DND-41 (cell line): ENCODE measurements at regions not wholly inside any gene's neighbourhood (a gene's known extent, or its start where the extent isn't known, plus 50 kb on each side); places are given as distances from the start of the nearest gene placed in this dataset.

Source experiments
- ATAC-seq: fragments of 200-7000 bp; cut with Tn5 transposase; 3 replicates; pipeline ENCODE4 v1.9.1; 2021; ENCODE audit warnings: low read depth; ENCODE audit not compliant: insufficient read depth
- DNase-seq: peaks from one replicate; pipeline ENCODE4 v3.0.0-alpha.2; 2020
- H2AFZ ChIP-seq: 2 replicates; pipeline ENCODE4 v1.6.0; 2012; ENCODE audit warnings: low read depth, low read length
- H3K27ac ChIP-seq: 2 replicates; pipeline ENCODE4 v1.5.1; 2012; ENCODE audit warnings: low read length, inconsistent platforms
- H3K27me3 ChIP-seq: fragments of 200-600 bp; sonication (generic); 2 replicates; pipeline ENCODE4 v1.6.0; 2012; ENCODE audit warnings: low read length, mild to moderate bottlenecking, inconsistent platforms; ENCODE audit not compliant: insufficient read depth, poor library complexity
- H3K36me3 ChIP-seq: 2 replicates; pipeline ENCODE4 v1.5.1; 2012; ENCODE audit warnings: low read length, inconsistent platforms; ENCODE audit not compliant: insufficient read depth
- H3K4me1 ChIP-seq: 2 replicates; pipeline ENCODE4 v1.5.1; 2012; ENCODE audit warnings: mild to moderate bottlenecking, low read length; ENCODE audit not compliant: insufficient read depth
- H3K4me2 ChIP-seq: 2 replicates; pipeline ENCODE4 v1.6.0; 2012; ENCODE audit warnings: mild to moderate bottlenecking, moderate library complexity, low read length, inconsistent platforms; ENCODE audit not compliant: insufficient read depth
- H3K4me3 ChIP-seq, 2 experiments: fragments of 200-600 bp in 1 of 2; shearing (Covaris generic) in 1 of 2; 2 replicates each; pipeline ENCODE4 v1.5.1; 2012 to 2016; ENCODE audit warnings: inconsistent platforms in 2 of 2, low read length in 2 of 2, mild to moderate bottlenecking in 2 of 2, low read depth in 1 of 2, moderate library complexity in 1 of 2
- H3K79me2 ChIP-seq: 2 replicates; pipeline ENCODE4 v1.6.0; 2012; ENCODE audit warnings: low read length, inconsistent platforms; ENCODE audit not compliant: insufficient read depth
- H3K9ac ChIP-seq: 2 replicates; pipeline ENCODE4 v1.6.0; 2012; ENCODE audit warnings: low read depth, mild to moderate bottlenecking, inconsistent platforms, low read length, moderate library complexity
- H3K9me3 ChIP-seq: 2 replicates; pipeline ENCODE4 v1.5.1; 2012; ENCODE audit warnings: low read length, moderate library complexity, mild to moderate bottlenecking, inconsistent platforms; ENCODE audit not compliant: insufficient read depth, severe bottlenecking
- H4K20me1 ChIP-seq: 2 replicates; pipeline ENCODE4 v1.6.0; 2012; ENCODE audit warnings: low read length; ENCODE audit not compliant: insufficient read depth
- EZH2 ChIP-seq: IDR thresholded peaks from 3 replicates; pipeline ENCODE4 v1.6.1; 2012; ENCODE audit warnings: borderline replicate concordance, low read depth, mild to moderate bottlenecking, moderate library complexity, low read length, inconsistent platforms; ENCODE audit not compliant: severe bottlenecking
- TF ChIP-seq, protein P1 (sequence below): IDR thresholded peaks from 2 replicates; pipeline ENCODE4 v1.5.1; 2012; ENCODE audit warnings: borderline replicate concordance, low read length, moderate library complexity, mild to moderate bottlenecking; ENCODE audit not compliant: poor library complexity, severe bottlenecking; ENCODE audit errors: extremely low read depth

DNA sequence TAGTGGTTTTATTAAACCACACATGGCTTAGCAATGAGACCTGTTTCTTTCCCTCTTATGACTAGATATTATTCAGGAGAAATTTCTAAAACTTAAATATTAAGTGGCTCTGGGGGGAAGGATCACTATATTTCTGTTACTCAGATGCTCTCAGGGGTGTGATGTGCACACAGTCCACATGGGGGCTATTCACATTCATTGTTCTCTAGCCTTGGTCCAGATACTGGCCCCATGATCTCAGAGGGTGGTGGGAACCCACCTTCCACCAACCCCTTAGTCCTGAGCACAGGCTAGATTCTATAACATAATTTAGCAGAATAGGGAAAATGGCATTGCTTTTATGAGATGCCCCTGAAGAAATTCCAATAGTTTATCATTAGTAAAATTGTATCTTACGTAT lies 149.0 kb upstream of the ST8SIA2 start:
- no peak overlapping the region for H3K4me3 ChIP-seq
- no peaks in the 10 kb centered on the region for H3K9me3 ChIP-seq
- H3K27me3 ChIP-seq = peaks cover 6% of the 10 kb centered on the region
- H2AFZ ChIP-seq = no peak overlapping the region
- H4K20me1 ChIP-seq = no peaks in the 10 kb centered on the region
- H3K4me1 ChIP-seq = no peaks in the 10 kb centered on the region
- TF ChIP-seq, protein P1, sequence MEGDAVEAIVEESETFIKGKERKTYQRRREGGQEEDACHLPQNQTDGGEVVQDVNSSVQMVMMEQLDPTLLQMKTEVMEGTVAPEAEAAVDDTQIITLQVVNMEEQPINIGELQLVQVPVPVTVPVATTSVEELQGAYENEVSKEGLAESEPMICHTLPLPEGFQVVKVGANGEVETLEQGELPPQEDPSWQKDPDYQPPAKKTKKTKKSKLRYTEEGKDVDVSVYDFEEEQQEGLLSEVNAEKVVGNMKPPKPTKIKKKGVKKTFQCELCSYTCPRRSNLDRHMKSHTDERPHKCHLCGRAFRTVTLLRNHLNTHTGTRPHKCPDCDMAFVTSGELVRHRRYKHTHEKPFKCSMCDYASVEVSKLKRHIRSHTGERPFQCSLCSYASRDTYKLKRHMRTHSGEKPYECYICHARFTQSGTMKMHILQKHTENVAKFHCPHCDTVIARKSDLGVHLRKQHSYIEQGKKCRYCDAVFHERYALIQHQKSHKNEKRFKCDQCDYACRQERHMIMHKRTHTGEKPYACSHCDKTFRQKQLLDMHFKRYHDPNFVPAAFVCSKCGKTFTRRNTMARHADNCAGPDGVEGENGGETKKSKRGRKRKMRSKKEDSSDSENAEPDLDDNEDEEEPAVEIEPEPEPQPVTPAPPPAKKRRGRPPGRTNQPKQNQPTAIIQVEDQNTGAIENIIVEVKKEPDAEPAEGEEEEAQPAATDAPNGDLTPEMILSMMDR = no peak
- TF ChIP-seq EZH2 = no peak
- no peaks in the 10 kb centered on the region for H3K36me3 ChIP-seq
- H3K79me2 ChIP-seq = no peaks in the 10 kb centered on the region
- DNase-seq (no peak), ATAC-seq (no peak)
- H3K27ac ChIP-seq = no peak overlapping the region
- H3K9ac ChIP-seq = no peak overlapping the region
- H3K4me2 ChIP-seq = no peak overlapping the region

DNA sequence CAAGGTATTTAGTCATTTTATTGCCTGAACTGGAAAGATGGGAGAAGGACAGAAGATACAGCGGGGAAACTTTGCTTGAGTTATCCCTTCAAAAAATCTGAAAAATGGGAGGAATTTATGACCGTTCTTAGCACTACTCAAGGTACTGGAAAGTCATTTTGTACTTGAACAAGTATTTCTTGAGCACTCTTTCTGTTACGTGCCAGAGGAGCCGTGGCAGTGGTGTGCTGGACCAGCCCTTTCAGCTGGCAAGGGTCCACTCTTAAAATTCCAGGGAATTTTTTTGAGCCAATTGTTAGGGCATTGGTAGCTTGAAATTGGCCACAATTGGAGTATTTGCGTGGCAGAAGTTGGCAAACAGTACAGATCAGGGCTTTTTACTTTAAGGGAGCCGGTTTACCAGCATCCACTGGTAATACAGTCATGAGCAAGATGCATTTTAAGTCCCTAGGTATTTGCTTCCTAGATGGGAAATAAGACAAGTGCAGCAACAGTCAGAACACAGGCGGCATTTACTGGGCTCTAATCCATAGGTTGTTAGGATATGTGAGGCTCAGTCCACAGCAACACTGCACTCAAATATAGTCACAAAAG lies 145.9 kb upstream of the ST8SIA2 start:
- Histone ChIP-seq H3K4me2 (no peak overlapping the region), H3K27me3 (peaks cover 6% of the 10 kb centered on the region), H3K9me3 (no peaks in the 10 kb centered on the region), H3K79me2 (no peaks in the 10 kb centered on the region), H3K27ac (no peak overlapping the region), H3K36me3 (no peaks in the 10 kb centered on the region), H4K20me1 (no peaks in the 10 kb centered on the region), H3K4me1 (no peaks in the 10 kb centered on the region), H3K4me3 (no peak overlapping the region), H2AFZ (no peak overlapping the region), H3K9ac (no peak overlapping the region)
- DNase-seq (no peak), ATAC-seq (no peak)
- TF ChIP-seq, protein P1 = no peak
- no peak for TF ChIP-seq EZH2

DNA sequence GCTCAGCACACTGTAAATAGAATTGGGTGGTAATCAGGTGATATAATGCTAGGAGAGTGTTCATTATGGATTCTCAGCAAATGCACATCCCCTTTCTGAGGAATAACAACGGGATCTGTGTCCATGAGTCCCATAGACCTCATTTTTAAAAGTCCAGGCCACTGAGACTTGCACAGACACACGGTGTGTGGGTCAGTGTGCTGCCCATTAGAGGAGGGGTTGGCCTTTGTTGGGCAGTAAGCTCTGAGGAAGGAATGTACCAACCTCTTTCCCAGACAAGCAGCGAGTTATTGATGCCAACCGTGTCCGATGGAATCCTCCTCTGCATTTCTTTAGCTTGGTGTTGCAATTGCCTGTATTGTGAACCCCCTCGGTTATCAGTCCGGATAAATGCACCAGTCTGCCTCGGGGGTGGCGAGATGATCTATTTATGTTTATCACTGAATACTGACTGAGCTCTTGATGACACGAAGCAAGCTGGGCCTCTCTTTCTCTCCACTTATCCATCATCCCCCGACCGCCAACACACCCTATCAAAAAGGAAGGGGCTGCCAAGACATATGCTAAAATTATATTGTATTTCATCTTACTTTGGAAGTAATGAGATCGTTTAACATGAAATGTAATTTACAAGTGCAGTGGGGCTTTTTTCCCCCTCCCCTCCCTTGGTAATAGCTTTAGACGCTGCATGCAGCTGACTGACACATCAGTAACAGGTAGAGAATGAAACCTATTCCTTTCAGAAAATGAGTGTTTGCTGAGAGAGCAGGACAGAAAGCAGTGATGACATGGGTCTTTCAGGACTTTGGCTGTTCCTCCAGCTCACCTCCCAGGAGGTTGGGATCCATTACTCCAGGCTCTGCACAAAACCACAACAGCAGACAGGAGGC lies 126.6 kb upstream of the ST8SIA2 start:
- no peaks in the 10 kb centered on the region for H3K36me3 ChIP-seq
- DNase-seq (no peak), ATAC-seq (no peak)
- H3K4me3 ChIP-seq = no peak overlapping the region
- no peaks in the 10 kb centered on the region for H3K4me1 ChIP-seq
- no peak overlapping the region for H3K9ac ChIP-seq
- H4K20me1 ChIP-seq = no peaks in the 10 kb centered on the region
- peaks cover 3% of the 10 kb centered on the region for H3K27me3 ChIP-seq
- TF ChIP-seq EZH2 = no peak
- TF ChIP-seq, protein P1 = no peak
- H3K4me2 ChIP-seq = no peak overlapping the region
- H3K79me2 ChIP-seq = no peaks in the 10 kb centered on the region
- H3K9me3 ChIP-seq = no peaks in the 10 kb centered on the region
- H3K27ac ChIP-seq = no peak overlapping the region
- no peak overlapping the region for H2AFZ ChIP-seq
